HuH-7.5 (cell line): ENCODE measurements at regions not wholly inside any gene's neighbourhood (a gene's known extent, or its start where the extent isn't known, plus 50 kb on each side); places are given as distances from the start of the nearest gene placed in this dataset.
"Not testable (repeated sequence)": the region's sequence is repeated elsewhere in the genome, so short reads cannot be mapped to it uniquely, and the experiment has no call there.

ENCODE experiments used
- DNase-seq: peaks from one replicate; pipeline ENCODE4 v3.0.0; 2011; ENCODE audit warnings: low spot score

GRCh38 chr5:112112346-112112745 is 306.7 kb downstream of the EPB41L4A start:
- DNase-seq: no peak

- DNase-seq: no peak
Measured at GRCh38 chr5:112109331-112110007, 309.6 kb downstream of the EPB41L4A start.

GRCh38 chr5:112106878-112107277 is 312.2 kb downstream of the EPB41L4A start:
- DNase-seq: no peak

- no peak for DNase-seq
Measured at GRCh38 chr5:112097768-112098167, 321.3 kb downstream of the EPB41L4A start.

- no peak for DNase-seq
Measured at GRCh38 chr5:112087222-112087621, 330.2 kb upstream of the NREP start.

GRCh38 chr5:112086740-112087139 is 329.7 kb upstream of the NREP start:
- DNase-seq: no peak

GRCh38 chr5:112084149-112084548 is 327.2 kb upstream of the NREP start:
- DNase-seq: no peak

GRCh38 chr5:112083623-112084022 is 326.6 kb upstream of the NREP start:
- DNase-seq: no peak

- no peak for DNase-seq
Measured at GRCh38 chr5:112077180-112077579, 320.2 kb upstream of the NREP start.

- no peak for DNase-seq
Measured at GRCh38 chr5:112070022-112070421, 313.0 kb upstream of the NREP start.

- no peak for DNase-seq
Measured at GRCh38 chr5:112069329-112069728, 312.3 kb upstream of the NREP start.

GRCh38 chr5:112068593-112068992 is 311.6 kb upstream of the NREP start:
- no peak for DNase-seq

GRCh38 chr5:112065781-112066180 is 308.8 kb upstream of the NREP start:
- DNase-seq: no peak

- DNase-seq: no peak
Measured at GRCh38 chr5:112064956-112065355, 308.0 kb upstream of the NREP start.

GRCh38 chr5:112064271-112064701 is 307.3 kb upstream of the NREP start:
- DNase-seq: no peak

- DNase-seq: no peak
Measured at GRCh38 chr5:112063856-112064255, 306.9 kb upstream of the NREP start.

GRCh38 chr5:112063191-112063590 is 306.2 kb upstream of the NREP start:
- DNase-seq: no peak

GRCh38 chr5:112062181-112062580 is 305.2 kb upstream of the NREP start:
- no peak for DNase-seq

- no peak for DNase-seq
Measured at GRCh38 chr5:112061666-112062065, 304.7 kb upstream of the NREP start.

GRCh38 chr5:112059579-112060135 is 302.7 kb upstream of the NREP start:
- no peak for DNase-seq

GRCh38 chr5:112049738-112050137 is 292.7 kb upstream of the NREP start:
- DNase-seq: no peak

- no peak for DNase-seq
Measured at GRCh38 chr5:112036206-112036605, 279.2 kb upstream of the NREP start.

- no peak for DNase-seq
Measured at GRCh38 chr5:112034421-112034979, 277.5 kb upstream of the NREP start.

GRCh38 chr5:112026879-112027278 is 269.9 kb upstream of the NREP start:
- not testable (repeated sequence) for DNase-seq
